K562 (cell line): ENCODE measurements at regions not wholly inside any gene's neighbourhood (a gene's known extent, or its start where the extent isn't known, plus 50 kb on each side); places are given as distances from the start of the nearest gene placed in this dataset.

Source experiments
- ATAC-seq: fragments of 200-7000 bp; cut with Tn5 transposase; 3 replicates; pipeline ENCODE4 v1.9.1; 2020; ENCODE audit warnings: moderate library complexity
- BruUV-seq: library from RNA; stranded (reverse); fragments of 400-500 nt; replicated peaks from 2 replicates; lab custom pipeline; 2021; lab: Mats Ljungman, UMichigan
- CTCF ChIA-PET: fragments of 300-600 bp; formaldehyde crosslinking; extraction: SDS; loops from one replicate; lab custom pipeline; 2021; ENCODE audit warnings: low intra/inter-chr PET ratio; lab: Yijun Ruan, JAX
- POLR2A ChIA-PET: fragments of 300-600, 350-650 bp; sonication (Branson Sonifier 250); formaldehyde crosslinking; extraction: SDS; loops from one replicate; lab custom pipeline; 2021; ENCODE audit warnings: antibody characterized with exemption, inconsistent platforms; lab: Yijun Ruan, JAX
- DNase-seq, 4 experiments: peaks; one replicate each; pipeline versions ENCODE4 v3.0.0 to v3.0.0-alpha.2; 2011 to 2018; ENCODE audit warnings: low spot score in 3 of 4, mixed read lengths in 3 of 4; ENCODE audit errors: extremely low read depth in 1 of 4
- FAIRE-seq: peaks from 2 replicates; lab custom pipeline; 2011; peaks lifted over from hg19 to GRCh38; lab: Jason Lieb, UNC
- H2AFZ ChIP-seq: 2 replicates; pipeline ENCODE4 v1.6.0; 2011; ENCODE audit warnings: low read depth, low read length, control low read depth, inconsistent platforms
- H3K27ac ChIP-seq: fragments of 200-600 bp; 3 replicates; pipeline ENCODE4 v1.8.0; 2011; ENCODE audit warnings: low read depth, mild to moderate bottlenecking, control low read depth, inconsistent platforms, low read length, moderate library complexity, mixed read lengths; ENCODE audit errors: extremely low read depth
- H3K27me3 ChIP-seq, 2 experiments: fragments of 300-600 bp in 1 of 2; 2 replicates in 1 of 2; 3 replicates in 1 of 2; pipeline versions ENCODE4 v1.6.0 to v1.8.0; 2011; ENCODE audit warnings: inconsistent platforms in 2 of 2, low read length in 2 of 2, mild to moderate bottlenecking in 1 of 2, mixed read lengths in 1 of 2, moderate library complexity in 1 of 2; ENCODE audit not compliant: control insufficient read depth in 2 of 2, insufficient read depth in 2 of 2
- H3K36me3 ChIP-seq: fragments of 300-600 bp; 3 replicates; pipeline ENCODE4 v1.8.0; 2011; ENCODE audit warnings: mild to moderate bottlenecking, low read length, inconsistent platforms; ENCODE audit not compliant: control insufficient read depth, insufficient read depth
- H3K4me1 ChIP-seq, 2 experiments: fragments of 200-600 bp in 1 of 2; replicated peaks in 1 of 2; 2 replicates in 1 of 2; 3 replicates in 1 of 2; pipeline versions ENCODE4 v1.5.1 to v1.8.0; 2011; ENCODE audit warnings: inconsistent platforms in 2 of 2, low read length in 2 of 2, mild to moderate bottlenecking in 1 of 2, mixed read lengths in 1 of 2, moderate library complexity in 1 of 2; ENCODE audit not compliant: control insufficient read depth in 2 of 2, insufficient read depth in 2 of 2
- H3K4me2 ChIP-seq: 2 replicates; pipeline ENCODE4 v1.6.1; 2011; ENCODE audit warnings: low read length, control low read depth, inconsistent platforms, mixed read lengths; ENCODE audit not compliant: insufficient read depth
- H3K4me3 ChIP-seq: fragments of 200-600 bp; sonication (generic), shearing (Covaris generic); 2 replicates; pipeline ENCODE4 v1.5.1; 2016; ENCODE audit warnings: control low read depth, inconsistent platforms
- H3K79me2 ChIP-seq: fragments of 200-600 bp; 3 replicates; pipeline ENCODE4 v1.8.0; 2011; ENCODE audit warnings: low read length, inconsistent platforms; ENCODE audit not compliant: control insufficient read depth, insufficient read depth
- H3K9ac ChIP-seq, 2 experiments: 2 replicates each; pipeline versions ENCODE4 v1.6.0 to v1.6.1; 2011; ENCODE audit warnings: low read depth in 2 of 2, low read length in 2 of 2, control low read depth in 1 of 2, inconsistent platforms in 1 of 2, mild to moderate bottlenecking in 1 of 2, mixed read lengths in 1 of 2; ENCODE audit not compliant: insufficient read depth in 1 of 2
- H3K9me1 ChIP-seq: one replicate; pipeline ENCODE4 v1.6.0; 2011; ENCODE audit warnings: inconsistent platforms, mild to moderate bottlenecking, low read length, moderate library complexity; ENCODE audit not compliant: control insufficient read depth, insufficient read depth
- H3K9me3 ChIP-seq: replicated peaks from 2 replicates; pipeline ENCODE4 v1.5.1; 2011; ENCODE audit warnings: low read depth, low read length, inconsistent platforms; ENCODE audit not compliant: control insufficient read depth, insufficient read depth
- H4K20me1 ChIP-seq: replicated peaks from 2 replicates; pipeline ENCODE4 v1.6.1; 2011; ENCODE audit warnings: low read length, inconsistent platforms, mixed read lengths; ENCODE audit not compliant: control insufficient read depth, insufficient read depth
- FOSL1 ChIP-seq: fragments of 200-800 bp; sonication (Bioruptor generic); conservative IDR thresholded peaks from 2 replicates; pipeline ENCODE4 v1.6.1; 2016; ENCODE audit warnings: missing genetic modification characterization, missing compliant biosample characterization
- POLR3G ChIP-seq: IDR thresholded peaks from 2 replicates; pipeline ENCODE4 v1.6.1; 2011; ENCODE audit not compliant: insufficient read length, insufficient replicate concordance; ENCODE audit errors: extremely low read depth
- RFX1 ChIP-seq: fragments of 450-650 bp; IDR thresholded peaks from 2 replicates; pipeline ENCODE4 v1.6.1; 2016; ENCODE audit warnings: mild to moderate bottlenecking, moderate library complexity
- RFX7 ChIP-seq: fragments of 250-450 bp; sonication (Bioruptor Pico); IDR thresholded peaks from 2 replicates; pipeline ENCODE4 v1.5.1; 2021; ENCODE audit warnings: mild to moderate bottlenecking
- SAFB2 ChIP-seq: fragments of 200-400 bp; formaldehyde crosslinking; IDR thresholded peaks from 2 replicates; pipeline ENCODE4 v1.6.1; 2018; ENCODE audit warnings: borderline replicate concordance, low read length, low read depth, moderate library complexity; ENCODE audit not compliant: severe bottlenecking
- STAG1 ChIP-seq: sonication (generic); formaldehyde crosslinking; IDR thresholded peaks from 2 replicates; pipeline ENCODE4 v1.5.0; 2020; ENCODE audit warnings: missing genetic modification reagents, borderline replicate concordance
- TFAM ChIP-seq: fragments of 250-450 bp; sonication (Bioruptor Pico); conservative IDR thresholded peaks from 2 replicates; pipeline ENCODE4 v1.5.0; 2021; ENCODE audit warnings: mild to moderate bottlenecking, moderate library complexity
- ZBTB26 ChIP-seq: fragments of 450-650 bp; formaldehyde crosslinking; IDR thresholded peaks from 2 replicates; pipeline ENCODE4 v1.4.0; 2022; ENCODE audit warnings: missing genetic modification characterization
- ZBTB9 ChIP-seq: fragments of 450-650 bp; formaldehyde crosslinking; IDR thresholded peaks from 2 replicates; pipeline ENCODE4 v1.4.0; 2020; ENCODE audit warnings: mild to moderate bottlenecking, moderate library complexity
- ZFP36 ChIP-seq: fragments of 150-350 bp; IDR thresholded peaks from 2 replicates; pipeline ENCODE4 v1.6.1; 2018; ENCODE audit warnings: low read length, low read depth; ENCODE audit not compliant: partially characterized antibody
- ZKSCAN1 ChIP-seq: fragments of 150-350 bp; IDR thresholded peaks from 2 replicates; pipeline ENCODE4 v1.6.1; 2016; ENCODE audit warnings: low read depth, low read length
- ZNF124 ChIP-seq: sonication (generic); formaldehyde crosslinking; IDR thresholded peaks from 2 replicates; pipeline ENCODE4 v1.8.1; 2022; ENCODE audit warnings: missing genetic modification reagents
- ZNF668 ChIP-seq: fragments of 250-450 bp; sonication (Bioruptor Pico); IDR thresholded peaks from 2 replicates; pipeline ENCODE4 v1.8.0; 2022; ENCODE audit warnings: mild to moderate bottlenecking, inconsistent platforms
- ZNF707 ChIP-seq: fragments of 250-450 bp; sonication (Bioruptor Pico); conservative IDR thresholded peaks from 2 replicates; pipeline ENCODE4 v1.8.0; 2022; ENCODE audit warnings: inconsistent platforms, mild to moderate bottlenecking, moderate library complexity
- WGBS: fragments of 100-300 bp; shearing (Covaris generic); methylation state at CpG from one replicate; pipeline ENCODE4 v1.1.6; 2016; ENCODE audit warnings: low coverage, mixed read lengths; ENCODE audit not compliant: insufficient coverage; ENCODE audit errors: missing lambda C conversion rate; 5-methylcytosine and 5-hydroxymethylcytosine counted together
- in situ Hi-C: fragments of 300-500 bp; cut with MboI; formaldehyde crosslinking; loops from 4 replicates; pipeline ENCODE4 v1.15.0; 2018; ENCODE audit warnings: inconsistent platforms, mixed read lengths
- intact Hi-C: fragments of 100-400 bp; cut with micrococcal nuclease; formaldehyde crosslinking; loops from 2 replicates; pipeline ENCODE4 v1.14.2; 2022

DNA sequence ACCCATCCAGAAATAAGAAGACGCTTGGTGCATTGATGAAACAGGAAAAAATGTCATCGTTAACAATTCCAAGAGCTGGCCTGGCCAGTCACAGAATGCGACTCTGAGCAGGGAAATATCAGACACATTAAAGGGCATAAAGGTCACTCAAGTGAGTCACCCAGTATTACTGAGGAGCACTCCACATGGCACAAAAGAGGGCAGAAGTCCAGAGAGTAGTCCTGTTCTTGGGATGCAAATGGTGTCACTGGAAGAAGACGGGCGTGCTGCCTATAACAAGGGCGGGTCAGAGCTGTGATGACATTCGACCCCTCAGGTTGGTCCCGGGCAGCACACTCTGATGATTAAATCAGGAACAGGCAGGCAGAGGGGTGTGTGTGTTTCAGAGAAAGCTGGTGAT lies 720.3 kb downstream of the UQCRFS1 start:
- H3K4me1 ChIP-seq = peaks cover 11 to 26% of the 10 kb centered on the region in 2 experiments; a peak in 4 of 5 replicates
- in situ Hi-C loops = no loop called here

DNA sequence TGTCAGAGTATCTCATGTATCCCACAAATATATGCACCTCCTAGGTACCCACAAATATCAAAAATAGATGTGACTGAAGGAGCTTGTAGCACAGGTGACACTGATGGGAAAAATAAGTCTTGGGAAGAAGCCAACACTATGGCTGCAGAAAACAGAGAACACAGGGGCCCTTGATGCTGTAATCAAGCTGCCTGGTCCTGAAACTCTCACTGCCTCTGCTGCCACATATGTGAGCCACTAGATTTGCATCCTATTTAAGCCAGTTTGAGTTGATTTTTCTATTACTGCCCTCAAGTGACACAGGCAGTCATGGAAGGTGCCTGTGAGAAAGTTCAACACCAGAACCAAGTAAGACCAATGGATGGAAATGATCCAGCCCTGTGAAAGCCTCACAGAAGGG lies 720.8 kb downstream of the UQCRFS1 start:
- in situ Hi-C loops = no loop called here
- H3K9me1 ChIP-seq = peaks cover 6% of the 10 kb centered on the region

More for the DNA sequence above, 720.3 kb downstream of the UQCRFS1 start:
- ChIA-PET CTCF (no interaction called here), POLR2A (interaction anchor here (0.6 to 1.6 kb wide), 4 partner anchors 9 to 755 kb away, joined by 3 to 5 read pairs (median 4); no protein-coding TSS in a partner anchor)
- TF ChIP-seq FOSL1 = 0 out of 2 replicates have a peak, but pooled peaks have one; percentile 19
- TF ChIP-seq ZKSCAN1 = no peak
- no peak for FAIRE-seq
- no peak overlapping the region for H3K4me2 ChIP-seq
- no peaks in the 10 kb centered on the region for H3K9me3 ChIP-seq
- intact Hi-C loops = no loop called here
- WGBS = 44% methylated on average over 8 of the region's 8 CpGs
- H3K27me3 ChIP-seq = no peaks in the 10 kb centered on the region
- H3K9me1 ChIP-seq = peaks cover 6% of the 10 kb centered on the region
- no peak for ATAC-seq
- H4K20me1 ChIP-seq = peaks cover 69% of the 10 kb centered on the region
- H2AFZ ChIP-seq = no peak overlapping the region
- H3K4me3 ChIP-seq = no peak overlapping the region
- no TSS peak for BruUV-seq
- no peak overlapping the region for H3K9ac ChIP-seq
- H3K36me3 ChIP-seq = peaks cover 70% of the 10 kb centered on the region
- no peak for DNase-seq
- H3K79me2 ChIP-seq = peaks cover 91% of the 10 kb centered on the region
- no peak overlapping the region for H3K27ac ChIP-seq

More for the DNA sequence above, 720.8 kb downstream of the UQCRFS1 start:
- POLR2A ChIA-PET = interaction anchor here (0.6 to 1.6 kb wide), 3 partner anchors 8 to 755 kb away, joined by 3 to 5 read pairs (median 4); no protein-coding TSS in a partner anchor
- Histone ChIP-seq H3K4me1 (peaks cover 11 to 24% of the 10 kb centered on the region in 2 experiments; a peak in 4 of 5 replicates), H4K20me1 (peaks cover 66% of the 10 kb centered on the region), H3K9ac (no peak overlapping the region), H3K4me3 (no peak overlapping the region), H3K79me2 (peaks cover 89% of the 10 kb centered on the region), H3K27me3 (no peaks in the 10 kb centered on the region), H3K27ac (no peak overlapping the region), H2AFZ (no peak overlapping the region), H3K9me3 (no peaks in the 10 kb centered on the region), H3K36me3 (peaks cover 68% of the 10 kb centered on the region), H3K4me2 (no peak overlapping the region)
- intact Hi-C loops = no loop called here
- ATAC-seq = no peak
- FAIRE-seq = no peak
- BruUV-seq = no TSS peak
- no peak for TF ChIP-seq ZNF668 (CRISPR knock-in tag)
- no peak for TF ChIP-seq ZFP36
- TF ChIP-seq SAFB2 = no peak
- TF ChIP-seq ZBTB26 (CRISPR knock-in tag) = no peak
- no peak for TF ChIP-seq ZNF707 (CRISPR knock-in tag)
- no peak for TF ChIP-seq STAG1
- TF ChIP-seq RFX7 (CRISPR knock-in tag) = no peak
- no peak for TF ChIP-seq ZBTB9 (CRISPR knock-in tag)
- TF ChIP-seq TFAM = no peak
- TF ChIP-seq POLR3G = no peak
- TF ChIP-seq RFX1 = no peak
- no peak for TF ChIP-seq ZNF124 (CRISPR knock-in tag)
- DNase-seq = no peak
- CTCF ChIA-PET = no interaction called here
